HepG2 (cell line): ENCODE measurements at regions not wholly inside any gene's neighbourhood (a gene's known extent, or its start where the extent isn't known, plus 50 kb on each side); places are given as distances from the start of the nearest gene placed in this dataset.

Source experiments
- BHLHE40 ChIP-seq: IDR thresholded peaks from 2 replicates; pipeline ENCODE4 v1.6.1; 2011; ENCODE audit warnings: low read length, improper control_type of control experiment
- RXRA ChIP-seq: sonication (generic); formaldehyde crosslinking; IDR thresholded peaks from 2 replicates; pipeline ENCODE4 v1.5.1; 2020; ENCODE audit warnings: missing genetic modification reagents
- USF2 ChIP-seq, 2 experiments: sonication (generic) in 1 of 2; formaldehyde crosslinking in 1 of 2; IDR thresholded peaks; 2 replicates each; pipeline versions ENCODE4 v1.5.1 to v1.6.1; 2011 to 2020; ENCODE audit warnings: borderline replicate concordance in 1 of 2, low read depth in 1 of 2, low read length in 1 of 2, mild to moderate bottlenecking in 1 of 2, missing genetic modification reagents in 1 of 2, moderate library complexity in 1 of 2
- ZNF225 ChIP-seq: sonication (generic); formaldehyde crosslinking; IDR thresholded peaks from 2 replicates; pipeline ENCODE4 v1.4.0; 2020; ENCODE audit warnings: mild to moderate bottlenecking, missing genetic modification reagents

- TF ChIP-seq BHLHE40 (no peak), RXRA (no peak), USF2 (IDR thresholded peaks at IDR 0.05; ENCODE audit: low read depth, low read length) (no peak), USF2 (CRISPR knock-in tag; IDR thresholded peaks at IDR 0.05; ENCODE audit: borderline replicate concordance) (no peak), ZNF225 (CRISPR knock-in tag) (no peak)
Measured at GRCh38 chr15:93986400-93986984, 244.9 kb upstream of the MCTP2 start.
